Vagina (tissue), 2 donors: ENCODE measurements at regions not wholly inside any gene's neighbourhood (a gene's known extent, or its start where the extent isn't known, plus 50 kb on each side); places are given as distances from the start of the nearest gene placed in this dataset.

Experiments
- DNase-seq, 2 donors: peaks; one replicate each; pipeline ENCODE4 v3.0.0-alpha.2; 2017; ENCODE audit errors: extremely low spot score in 2 of 2
- H3K27ac ChIP-seq: fragments of 200-600 bp; sonication (generic); one replicate; pipeline ENCODE4 v1.5.1; 2019
- H3K27me3 ChIP-seq: fragments of 200-600 bp; sonication (generic); one replicate; pipeline ENCODE4 v1.5.1; 2019
- H3K36me3 ChIP-seq, 2 donors: fragments of 200-600 bp; sonication (generic); one replicate each; pipeline ENCODE4 v1.5.1; 2017 to 2019
- H3K4me1 ChIP-seq: fragments of 200-600 bp; sonication (generic); one replicate; pipeline ENCODE4 v1.5.1; 2019
- H3K4me3 ChIP-seq, 2 donors: fragments of 200-600 bp; sonication (generic); 1 replicate in 1 of 2; 2 replicates in 1 of 2; pipeline ENCODE4 v1.5.1; 2016 to 2019
- H3K9me3 ChIP-seq: fragments of 200-600 bp; sonication (generic); one replicate; pipeline ENCODE4 v1.5.1; 2019
- POLR2A ChIP-seq, 2 donors: fragments of 450-650 bp; IDR thresholded peaks; one replicate each; pipeline ENCODE4 v1.6.1; 2017; ENCODE audit warnings: antibody characterized with exemption in 2 of 2, mild to moderate bottlenecking in 2 of 2, moderate library complexity in 2 of 2
- POLR2AphosphoS5 ChIP-seq, 2 donors: sonication (generic); formaldehyde crosslinking; IDR thresholded peaks; one replicate each; pipeline ENCODE4 v1.9.0; 2017; ENCODE audit warnings: antibody characterized with exemption in 2 of 2, mild to moderate bottlenecking in 2 of 2, low read depth in 1 of 2; ENCODE audit not compliant: insufficient read depth in 1 of 2
- intact Hi-C: fragments of 100-400 bp; cut with DNase I; formaldehyde crosslinking; loops from one replicate; pipeline ENCODE4 v1.15.1; 2023
- TF ChIP-seq, protein P1 (sequence below), 3 experiments: fragments of 450-650 bp in 2 of 3; fragments of 200-600 bp in 1 of 3; sonication (generic) in 1 of 3; IDR thresholded peaks; one replicate each; pipeline ENCODE4 v1.5.1; 2017 to 2019; ENCODE audit warnings: antibody characterized with exemption in 3 of 3, mild to moderate bottlenecking in 2 of 3, moderate library complexity in 2 of 3

DNA sequence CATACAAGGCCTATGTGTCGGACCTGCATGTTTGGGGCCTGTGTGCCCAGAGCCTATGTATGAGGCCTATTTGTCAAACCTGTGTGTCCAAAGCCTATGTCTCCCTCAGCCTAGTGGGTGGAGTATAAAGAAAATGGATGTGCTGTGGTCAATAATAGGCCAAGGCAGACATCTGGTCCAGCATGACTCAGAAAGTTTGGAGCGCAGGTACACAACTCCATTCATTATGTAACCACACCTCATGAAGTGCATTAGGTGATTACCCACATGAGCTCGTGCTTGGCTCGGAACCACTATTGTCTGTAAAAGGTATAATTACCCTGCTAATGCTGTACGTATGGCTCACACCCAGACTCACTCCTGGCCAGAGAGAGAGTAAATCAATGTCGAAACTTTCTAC, 302.4 kb upstream of the POU3F2 start:
- Histone ChIP-seq H3K9me3 (no peaks in the 10 kb centered on the region), H3K4me1 (no peaks in the 10 kb centered on the region), H3K36me3 (no peaks in the 10 kb centered on the region), H3K27me3 (no peaks in the 10 kb centered on the region), H3K27ac (no peak overlapping the region), H3K4me3 (no peak overlapping the region)
- intact Hi-C loops, result no loop called here
- no peak for TF ChIP-seq POLR2AphosphoS5 (IDR thresholded peaks at IDR 0.05; ENCODE audit: insufficient read depth in 1 of 2, low read depth in 1 of 2)
- TF ChIP-seq, protein P1, sequence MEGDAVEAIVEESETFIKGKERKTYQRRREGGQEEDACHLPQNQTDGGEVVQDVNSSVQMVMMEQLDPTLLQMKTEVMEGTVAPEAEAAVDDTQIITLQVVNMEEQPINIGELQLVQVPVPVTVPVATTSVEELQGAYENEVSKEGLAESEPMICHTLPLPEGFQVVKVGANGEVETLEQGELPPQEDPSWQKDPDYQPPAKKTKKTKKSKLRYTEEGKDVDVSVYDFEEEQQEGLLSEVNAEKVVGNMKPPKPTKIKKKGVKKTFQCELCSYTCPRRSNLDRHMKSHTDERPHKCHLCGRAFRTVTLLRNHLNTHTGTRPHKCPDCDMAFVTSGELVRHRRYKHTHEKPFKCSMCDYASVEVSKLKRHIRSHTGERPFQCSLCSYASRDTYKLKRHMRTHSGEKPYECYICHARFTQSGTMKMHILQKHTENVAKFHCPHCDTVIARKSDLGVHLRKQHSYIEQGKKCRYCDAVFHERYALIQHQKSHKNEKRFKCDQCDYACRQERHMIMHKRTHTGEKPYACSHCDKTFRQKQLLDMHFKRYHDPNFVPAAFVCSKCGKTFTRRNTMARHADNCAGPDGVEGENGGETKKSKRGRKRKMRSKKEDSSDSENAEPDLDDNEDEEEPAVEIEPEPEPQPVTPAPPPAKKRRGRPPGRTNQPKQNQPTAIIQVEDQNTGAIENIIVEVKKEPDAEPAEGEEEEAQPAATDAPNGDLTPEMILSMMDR (IDR thresholded peaks at IDR 0.05), result no peak
- no peak for TF ChIP-seq POLR2A (IDR thresholded peaks at IDR 0.05)
- no peak for DNase-seq

DNA sequence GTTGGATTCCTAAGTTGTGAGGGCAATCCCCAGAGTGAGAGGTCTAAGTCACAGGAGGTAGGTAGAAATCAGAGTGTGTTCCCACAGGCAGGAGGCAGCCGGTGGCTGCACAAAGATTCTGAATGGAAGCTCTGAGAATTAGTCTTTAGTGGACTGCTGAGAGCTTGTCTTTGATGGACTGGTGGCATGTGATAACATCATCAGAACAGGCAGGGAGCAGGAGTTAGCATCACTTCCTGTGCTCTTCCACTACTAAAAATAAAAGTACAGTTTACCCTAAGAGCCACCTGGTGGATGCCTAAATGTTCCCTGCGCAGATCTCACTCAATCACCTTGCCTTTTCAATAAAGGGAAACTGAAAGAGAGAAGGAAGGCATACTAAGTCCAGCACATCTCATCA, 294.6 kb upstream of the POU3F2 start:
- intact Hi-C loops, result no loop called here

DNA sequence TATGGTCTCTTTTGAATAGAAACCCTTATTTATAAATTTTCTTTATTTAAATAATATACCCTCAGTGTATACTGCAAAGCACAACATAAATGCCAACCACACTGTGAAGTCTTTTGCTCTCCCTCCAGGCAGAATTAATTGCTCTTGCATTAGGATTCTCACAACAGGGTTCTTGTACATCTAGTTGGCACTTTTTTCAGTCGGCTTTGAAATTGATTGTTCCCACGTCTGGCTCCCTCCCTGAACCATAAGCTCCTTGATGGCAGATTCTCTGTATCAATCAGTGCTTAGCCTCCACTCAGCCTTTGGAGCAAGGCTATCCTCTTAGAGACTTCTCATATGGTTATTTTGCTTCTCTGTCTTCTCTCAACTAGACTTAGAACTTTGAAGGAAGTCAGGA, 288.0 kb upstream of the POU3F2 start:
- TF ChIP-seq, protein P1 (IDR thresholded peaks at IDR 0.05), result no peak
- TF ChIP-seq POLR2A (IDR thresholded peaks at IDR 0.05), result no peak
- no peak for TF ChIP-seq POLR2AphosphoS5 (IDR thresholded peaks at IDR 0.05; ENCODE audit: insufficient read depth in 1 of 2, low read depth in 1 of 2)
- no peak for DNase-seq
- Histone ChIP-seq H3K4me3 (no peak overlapping the region), H3K9me3 (no peaks in the 10 kb centered on the region), H3K27me3 (no peaks in the 10 kb centered on the region), H3K4me1 (no peaks in the 10 kb centered on the region), H3K27ac (no peak overlapping the region), H3K36me3 (no peaks in the 10 kb centered on the region)
- intact Hi-C loops, result no loop called here

More for the DNA sequence above, 294.6 kb upstream of the POU3F2 start:
- no peak overlapping the region for H3K4me3 ChIP-seq
- TF ChIP-seq POLR2AphosphoS5 (IDR thresholded peaks at IDR 0.05; ENCODE audit: insufficient read depth in 1 of 2, low read depth in 1 of 2) (no peak), POLR2A (IDR thresholded peaks at IDR 0.05) (no peak)
- TF ChIP-seq, protein P1 (IDR thresholded peaks at IDR 0.05), result no peak
- no peaks in the 10 kb centered on the region for H3K36me3 ChIP-seq
- H3K4me1 ChIP-seq, result no peaks in the 10 kb centered on the region
- no peak overlapping the region for H3K27ac ChIP-seq
- H3K9me3 ChIP-seq, result no peaks in the 10 kb centered on the region
- DNase-seq, result no peak
- no peaks in the 10 kb centered on the region for H3K27me3 ChIP-seq

DNA sequence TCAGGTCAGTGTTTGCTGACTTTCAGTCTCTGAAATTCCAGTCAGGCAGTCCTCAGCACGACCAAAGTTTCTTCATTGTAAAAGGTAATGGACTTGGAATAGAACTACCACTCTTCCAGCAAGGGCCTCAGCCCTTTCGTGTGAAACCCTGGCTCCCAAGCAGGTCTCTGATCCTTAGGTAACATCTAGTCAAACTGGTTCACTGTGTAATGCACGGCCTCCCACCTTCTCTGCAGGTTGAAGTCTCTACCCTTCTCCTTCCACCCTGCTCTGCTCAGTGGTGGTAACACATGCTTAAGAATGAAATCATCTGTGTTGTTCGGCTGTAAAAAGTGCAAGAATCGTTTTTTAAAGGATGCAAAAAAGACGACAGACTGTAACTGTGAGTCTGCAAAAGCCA, 287.2 kb upstream of the POU3F2 start:
- Histone ChIP-seq H3K27ac (no peak overlapping the region), H3K27me3 (no peaks in the 10 kb centered on the region), H3K9me3 (no peaks in the 10 kb centered on the region), H3K36me3 (no peaks in the 10 kb centered on the region), H3K4me3 (no peak overlapping the region), H3K4me1 (no peaks in the 10 kb centered on the region)
- TF ChIP-seq, protein P1 (IDR thresholded peaks at IDR 0.05), result no peak
- TF ChIP-seq POLR2A (IDR thresholded peaks at IDR 0.05), result no peak
- no peak for TF ChIP-seq POLR2AphosphoS5 (IDR thresholded peaks at IDR 0.05; ENCODE audit: insufficient read depth in 1 of 2, low read depth in 1 of 2)
- intact Hi-C loops, result no loop called here
- no peak for DNase-seq

DNA sequence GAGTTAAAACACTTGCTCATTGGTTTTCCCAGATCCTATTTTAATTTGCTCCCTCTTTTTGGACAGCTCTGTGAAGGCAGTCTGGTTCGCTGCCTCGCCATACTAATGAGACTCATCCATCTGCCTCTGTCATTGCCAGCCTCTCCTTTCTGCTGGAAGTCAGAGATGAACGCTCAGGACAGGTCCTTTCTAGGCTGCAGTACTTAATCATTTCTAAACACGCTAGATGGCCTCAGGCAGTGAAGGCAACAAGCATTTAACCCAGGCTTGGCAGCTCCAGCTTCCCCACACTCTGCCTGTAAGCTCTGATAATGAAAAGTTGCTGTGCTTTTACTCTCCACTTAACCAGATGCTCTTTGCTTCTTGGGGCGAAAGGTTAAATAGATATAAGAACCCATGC, 286.7 kb upstream of the POU3F2 start:
- Histone ChIP-seq H3K27ac (no peak overlapping the region), H3K9me3 (no peaks in the 10 kb centered on the region), H3K4me3 (no peak overlapping the region), H3K27me3 (no peaks in the 10 kb centered on the region), H3K4me1 (no peaks in the 10 kb centered on the region), H3K36me3 (no peaks in the 10 kb centered on the region)
- TF ChIP-seq POLR2A (IDR thresholded peaks at IDR 0.05), result no peak
- no peak for TF ChIP-seq POLR2AphosphoS5 (IDR thresholded peaks at IDR 0.05; ENCODE audit: insufficient read depth in 1 of 2, low read depth in 1 of 2)
- TF ChIP-seq, protein P1 (IDR thresholded peaks at IDR 0.05), result no peak
- DNase-seq, result no peak
- intact Hi-C loops, result no loop called here
